ENCODE measurements at regions not wholly inside any gene's neighbourhood (a gene's known extent, or its start where the extent isn't known, plus 50 kb on each side); places are given as distances from the start of the nearest gene placed in this dataset.

GRCh38 chr15:72965671-72966070 lies 86.6 kb upstream of the NEO1 start:
- no peak for DNase-seq (ENCODE audit: low spot score)

GRCh38 chr15:72964542-72964941 lies 87.7 kb upstream of the NEO1 start:
- no peak for DNase-seq (ENCODE audit: low spot score)

- DNase-seq (ENCODE audit: low spot score), result no peak
These were observed 88.1 kb upstream of the NEO1 start for GRCh38 chr15:72964135-72964534.

- no peak for DNase-seq (ENCODE audit: low spot score)
These were observed 90.1 kb upstream of the NEO1 start for GRCh38 chr15:72962054-72962702.

- DNase-seq (ENCODE audit: low spot score), result no peak
These were observed 90.9 kb upstream of the NEO1 start for GRCh38 chr15:72961346-72961745.

GRCh38 chr15:72958634-72959033 lies 93.6 kb upstream of the NEO1 start:
- DNase-seq (ENCODE audit: low spot score), result no peak

- DNase-seq (ENCODE audit: low spot score), result no peak
These were observed 99.0 kb upstream of the NEO1 start for GRCh38 chr15:72953306-72953705.

GRCh38 chr15:72952151-72952550 lies 100.1 kb upstream of the NEO1 start:
- no peak for DNase-seq (ENCODE audit: low spot score)

- DNase-seq (ENCODE audit: low spot score), result no peak
These were observed 103.6 kb upstream of the NEO1 start for GRCh38 chr15:72948662-72949061.

GRCh38 chr15:72947709-72948108 lies 104.6 kb upstream of the NEO1 start:
- no peak for DNase-seq (ENCODE audit: low spot score)

GRCh38 chr15:72944565-72944964 lies 107.7 kb upstream of the NEO1 start:
- DNase-seq (ENCODE audit: low spot score), result no peak

- no peak for DNase-seq (ENCODE audit: low spot score)
These were observed 112.0 kb upstream of the NEO1 start for GRCh38 chr15:72940229-72940622.

GRCh38 chr15:72939514-72940228 lies 112.6 kb upstream of the NEO1 start:
- no peak for DNase-seq (ENCODE audit: low spot score)

- DNase-seq (ENCODE audit: low spot score), result no peak
These were observed 115.3 kb upstream of the NEO1 start for GRCh38 chr15:72936691-72937679.

GRCh38 chr15:72936237-72936636 lies 116.0 kb upstream of the NEO1 start:
- DNase-seq (ENCODE audit: low spot score), result no peak

- no peak for DNase-seq (ENCODE audit: low spot score)
These were observed 116.7 kb upstream of the NEO1 start for GRCh38 chr15:72935521-72935920.

- no peak for DNase-seq (ENCODE audit: low spot score)
These were observed 117.3 kb upstream of the NEO1 start for GRCh38 chr15:72934921-72935320.

GRCh38 chr15:72933976-72934375 lies 118.3 kb upstream of the NEO1 start:
- DNase-seq (ENCODE audit: low spot score), result no peak

- DNase-seq (ENCODE audit: low spot score), result no peak
These were observed 119.8 kb upstream of the NEO1 start for GRCh38 chr15:72932472-72932871.

- no peak for DNase-seq (ENCODE audit: low spot score)
These were observed 124.8 kb upstream of the NEO1 start for GRCh38 chr15:72927451-72927850.

GRCh38 chr15:72925661-72926060 lies 126.6 kb upstream of the NEO1 start:
- DNase-seq (ENCODE audit: low spot score), result no peak

- no peak for DNase-seq (ENCODE audit: low spot score)
These were observed 129.0 kb upstream of the NEO1 start for GRCh38 chr15:72923289-72923688.

GRCh38 chr15:72920551-72920950 lies 131.7 kb upstream of the NEO1 start:
- DNase-seq (ENCODE audit: low spot score), result no peak
